Kidney (tissue), 13 donors: ENCODE measurements at regions not wholly inside any gene's neighbourhood (a gene's known extent, or its start where the extent isn't known, plus 50 kb on each side); places are given as distances from the start of the nearest gene placed in this dataset.

Source experiments
- DNase-seq, 5 donors: peaks; one replicate each; pipeline ENCODE4 v3.0.0-alpha.2; 2013 to 2020
- FAIRE-seq: peaks from 2 replicates; lab custom pipeline; 2012; peaks lifted over from hg19 to GRCh38; lab: Jason Lieb, UNC
- H3K27ac ChIP-seq, 2 donors: one replicate each; pipeline ENCODE4 v1.7.0; 2013; ENCODE audit warnings: low read depth in 2 of 2, low read length in 2 of 2, inconsistent platforms in 1 of 2
- H3K27me3 ChIP-seq: one replicate; pipeline ENCODE4 v1.7.1; 2013; ENCODE audit warnings: low read length, inconsistent platforms; ENCODE audit not compliant: control insufficient read depth, insufficient read depth
- H3K36me3 ChIP-seq, 3 donors: one replicate each; pipeline versions ENCODE4 v1.7.0 to v1.7.1; 2013; ENCODE audit warnings: low read length in 3 of 3, control low read depth in 1 of 3, inconsistent platforms in 1 of 3; ENCODE audit not compliant: insufficient read depth in 3 of 3, control insufficient read depth in 2 of 3
- H3K4me1 ChIP-seq, 3 donors: one replicate each; pipeline versions ENCODE4 v1.7.0 to v1.7.1; 2013; ENCODE audit warnings: low read length in 3 of 3, inconsistent platforms in 1 of 3, low read depth in 1 of 3; ENCODE audit not compliant: control insufficient read depth in 2 of 3, insufficient read depth in 2 of 3
- H3K4me3 ChIP-seq, 3 donors: one replicate each; pipeline versions ENCODE4 v1.7.0 to v1.8.1; 2013; ENCODE audit warnings: low read length in 3 of 3, control low read depth in 1 of 3, inconsistent platforms in 1 of 3
- H3K9ac ChIP-seq, 3 donors: one replicate each; pipeline versions ENCODE4 v1.7.0 to v1.7.1; 2013; ENCODE audit warnings: low read length in 3 of 3, control low read depth in 1 of 3, inconsistent platforms in 1 of 3
- H3K9me3 ChIP-seq, 3 donors: one replicate each; pipeline versions ENCODE4 v1.7.0 to v1.7.1; 2013; ENCODE audit warnings: low read length in 3 of 3, control low read depth in 1 of 3, inconsistent platforms in 1 of 3; ENCODE audit not compliant: control insufficient read depth in 2 of 3, insufficient read depth in 1 of 3
- CTCF ChIP-seq: IDR thresholded peaks from 3 replicates; pipeline ENCODE4 v1.5.1; 2012; ENCODE audit warnings: mild to moderate bottlenecking, moderate library complexity, borderline replicate concordance; ENCODE audit not compliant: insufficient read depth; ENCODE audit errors: extremely low read depth
- intact Hi-C: fragments of 100-400 bp; cut with DNase I; formaldehyde crosslinking; loops from one replicate; pipeline ENCODE4 v1.11.1; 2022
- donor health status: control.
- donor health status: control.
- donor health status: control.
- donor health status: control.
- donor health status: control.
- donor health status: DM: yes; HTN: yes; CAD: no.
- donor health status: Normal renal cell carcinoma (clear cell type).

GRCh38 chr2:228629251-228629650, 447.8 kb upstream of the SPHKAP start:
- no peaks in the 10 kb centered on the region for H3K27me3 ChIP-seq
- no peaks in the 10 kb centered on the region for H3K9me3 ChIP-seq
- intact Hi-C loops: no loop called here
- TF ChIP-seq CTCF: no peak
- H3K27ac ChIP-seq: no peak overlapping the region
- H3K9ac ChIP-seq: no peak overlapping the region
- H3K4me1 ChIP-seq: no peaks in the 10 kb centered on the region
- no peak overlapping the region for H3K4me3 ChIP-seq
- FAIRE-seq (no peak), DNase-seq (no peak)
- no peaks in the 10 kb centered on the region for H3K36me3 ChIP-seq

GRCh38 chr2:228628682-228629081, 447.2 kb upstream of the SPHKAP start:
- no peak for TF ChIP-seq CTCF
- no peak for DNase-seq
- intact Hi-C loops: no loop called here
- Histone ChIP-seq H3K27me3 (no peaks in the 10 kb centered on the region), H3K27ac (no peak overlapping the region), H3K36me3 (no peaks in the 10 kb centered on the region), H3K9me3 (no peaks in the 10 kb centered on the region), H3K4me3 (no peak overlapping the region), H3K9ac (no peak overlapping the region), H3K4me1 (no peaks in the 10 kb centered on the region)
- no peak for FAIRE-seq

GRCh38 chr2:228627510-228627909, 446.0 kb upstream of the SPHKAP start:
- no peak overlapping the region for H3K9ac ChIP-seq
- no peak overlapping the region for H3K4me3 ChIP-seq
- H3K27ac ChIP-seq: no peak overlapping the region
- intact Hi-C loops: no loop called here
- no peaks in the 10 kb centered on the region for H3K4me1 ChIP-seq
- TF ChIP-seq CTCF: no peak
- no peaks in the 10 kb centered on the region for H3K9me3 ChIP-seq
- DNase-seq: no peak
- FAIRE-seq: no peak
- H3K36me3 ChIP-seq: no peaks in the 10 kb centered on the region
- no peaks in the 10 kb centered on the region for H3K27me3 ChIP-seq

- intact Hi-C loops: no loop called here
- DNase-seq: no peak
Measured at GRCh38 chr2:228625481-228625880, 444.0 kb upstream of the SPHKAP start.

More at GRCh38 chr2:228625481-228625880, 444.0 kb upstream of the SPHKAP start:
- no peak overlapping the region for H3K9ac ChIP-seq
- no peak overlapping the region for H3K27ac ChIP-seq
- TF ChIP-seq CTCF: no peak
- no peak overlapping the region for H3K4me3 ChIP-seq
- no peak for FAIRE-seq
- no peaks in the 10 kb centered on the region for H3K27me3 ChIP-seq
- no peaks in the 10 kb centered on the region for H3K4me1 ChIP-seq
- H3K9me3 ChIP-seq: no peaks in the 10 kb centered on the region
- no peaks in the 10 kb centered on the region for H3K36me3 ChIP-seq
